GM18511 (cell line): ENCODE measurements at regions not wholly inside any gene's neighbourhood (a gene's known extent, or its start where the extent isn't known, plus 50 kb on each side); places are given as distances from the start of the nearest gene placed in this dataset.
A peak's percentile ranks its signal among the peaks of the same experiment; 100 is the strongest.

ENCODE experiments used
- ATAC-seq: cut with Tn5 transposase; IDR thresholded peaks from one replicate; pipeline ENCODE4 v1.9.1; 2021; ENCODE audit warnings: mild to moderate bottlenecking, moderate library complexity; ENCODE audit not compliant: unreplicated experiment

DNA sequence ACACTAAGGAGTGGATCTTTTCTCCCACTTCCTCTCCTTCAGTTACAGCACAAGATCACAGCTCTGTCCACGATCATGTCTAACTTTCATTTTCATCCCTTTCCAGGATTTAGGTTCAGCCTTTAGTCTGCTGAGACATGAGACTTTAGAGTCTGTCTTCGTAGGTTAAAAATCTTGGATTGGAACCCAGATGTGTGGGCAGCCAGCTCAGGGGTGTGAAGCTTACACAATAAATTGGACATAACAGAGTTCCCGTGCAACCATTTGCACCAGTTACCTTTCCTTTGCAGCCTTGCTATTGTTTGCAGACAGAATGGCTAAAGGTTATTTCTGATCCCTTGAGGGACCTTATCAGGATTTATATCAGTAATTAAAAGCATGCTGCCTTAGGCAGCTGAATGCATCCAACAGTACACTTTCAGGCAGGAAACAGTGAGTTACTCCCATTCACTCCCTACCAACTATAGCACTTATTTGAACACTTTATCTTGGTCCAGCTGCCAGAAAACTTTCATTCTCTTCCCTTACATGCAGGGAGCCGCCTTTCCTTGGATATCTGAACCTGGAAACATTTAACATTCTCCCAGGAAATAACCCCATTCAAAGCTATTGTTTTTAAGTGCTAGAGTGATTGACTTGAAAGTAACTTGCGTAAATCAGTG is 87.3 kb downstream of the TMEM100 start:
- no peak for ATAC-seq

GRCh38 chr17:55634702-55635101 is 88.0 kb downstream of the TMEM100 start:
- no peak for ATAC-seq

- ATAC-seq = no peak
Observed at GRCh38 chr17:55632893-55633292, 89.8 kb downstream of the TMEM100 start.

DNA sequence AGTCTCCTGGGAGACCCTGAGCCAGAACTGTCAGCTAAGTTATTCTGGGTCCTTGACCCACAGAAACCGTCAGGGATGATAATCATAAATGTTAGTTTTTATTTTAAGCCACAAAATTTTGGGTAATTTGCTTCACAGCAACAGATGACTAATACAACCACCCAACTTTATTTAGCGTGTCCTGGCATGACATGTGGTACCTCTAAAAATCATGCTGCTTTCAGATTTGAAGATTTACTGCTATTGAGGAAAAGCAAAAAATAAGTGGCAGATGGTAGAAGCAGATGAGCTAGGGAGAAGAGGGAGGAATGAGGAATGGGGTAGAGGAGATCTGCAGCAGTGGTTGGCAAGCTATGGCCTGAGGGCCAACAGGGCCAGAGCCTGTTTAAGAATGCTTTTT is 90.4 kb downstream of the TMEM100 start:
- ATAC-seq = no peak

- no peak for ATAC-seq
Observed at GRCh38 chr17:55629995-55630394, 92.7 kb downstream of the TMEM100 start.

DNA sequence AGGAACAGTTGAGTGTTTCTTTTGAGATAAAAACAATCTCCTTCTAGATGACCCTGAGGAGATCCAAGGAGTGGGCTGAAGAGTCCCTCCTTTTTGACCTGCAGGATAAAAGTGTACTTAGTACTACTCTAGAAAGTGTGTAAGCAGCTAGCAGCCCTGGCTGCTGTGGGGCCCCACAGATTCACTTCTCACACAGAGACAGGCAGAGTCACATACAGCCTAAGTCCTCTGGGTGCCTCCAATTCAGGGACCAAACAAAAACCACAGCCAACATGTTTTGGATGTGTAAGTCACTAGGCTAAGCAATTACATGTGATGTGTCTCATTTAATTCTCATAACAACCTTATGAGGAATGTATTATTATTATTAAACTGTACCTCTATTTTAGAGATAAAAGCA is 97.1 kb downstream of the TMEM100 start:
- ATAC-seq = peak; percentile 80

DNA sequence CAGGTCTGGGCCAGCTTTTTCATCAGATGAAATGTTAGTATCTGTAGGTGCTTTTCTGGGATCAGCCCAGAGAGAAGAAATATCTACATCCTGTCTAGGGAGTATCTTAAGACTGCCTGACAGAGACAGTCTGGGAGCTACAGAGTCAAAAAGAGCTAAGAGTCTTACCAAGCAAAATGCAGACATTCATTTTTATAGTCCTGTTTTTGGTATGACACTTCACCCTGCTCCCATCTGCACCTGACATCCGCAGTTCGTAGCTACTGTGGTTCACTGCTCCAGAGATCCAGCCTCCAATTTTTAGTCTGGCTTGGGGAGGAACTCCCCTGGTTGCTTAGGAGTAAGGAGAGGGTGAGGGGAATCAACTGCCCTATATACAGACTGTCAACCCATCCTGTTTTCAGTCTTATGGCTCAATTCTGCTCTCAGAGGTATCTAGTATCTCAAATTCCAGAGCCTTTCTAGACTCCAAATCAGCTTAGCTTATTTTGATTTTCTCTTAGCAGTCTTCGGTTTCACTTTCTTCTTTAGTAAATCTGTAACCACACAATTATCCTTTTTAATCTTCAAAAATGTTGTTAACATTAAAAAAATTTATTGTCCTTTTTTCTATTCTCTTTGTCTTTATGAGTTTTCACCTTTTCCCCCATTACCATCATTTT is 97.8 kb downstream of the TMEM100 start:
- peak; percentile 63 for ATAC-seq

GRCh38 chr17:55622547-55622946 is 100.1 kb downstream of the TMEM100 start:
- ATAC-seq = no peak

- no peak for ATAC-seq
Observed at GRCh38 chr17:55620945-55621344, 101.7 kb downstream of the TMEM100 start.

DNA sequence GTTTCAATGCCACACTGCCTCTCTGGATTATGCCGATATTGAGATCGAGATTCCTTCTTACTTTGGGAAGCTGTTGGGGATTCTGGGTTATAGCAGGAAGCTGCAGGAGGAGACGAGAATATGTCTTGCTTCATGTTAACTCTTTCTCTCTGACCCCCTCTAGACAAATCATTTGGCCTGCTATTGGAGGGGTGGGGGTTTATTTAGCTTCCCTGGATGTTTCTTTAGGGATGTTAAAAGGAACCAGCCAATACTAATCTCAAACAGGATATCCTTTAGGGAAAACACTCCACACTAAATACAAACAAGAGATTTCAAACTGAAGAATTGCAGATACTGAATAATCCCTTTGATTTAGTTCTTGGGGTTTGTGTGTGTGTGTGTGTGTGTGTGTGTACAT is 102.6 kb downstream of the TMEM100 start:
- no peak for ATAC-seq

DNA sequence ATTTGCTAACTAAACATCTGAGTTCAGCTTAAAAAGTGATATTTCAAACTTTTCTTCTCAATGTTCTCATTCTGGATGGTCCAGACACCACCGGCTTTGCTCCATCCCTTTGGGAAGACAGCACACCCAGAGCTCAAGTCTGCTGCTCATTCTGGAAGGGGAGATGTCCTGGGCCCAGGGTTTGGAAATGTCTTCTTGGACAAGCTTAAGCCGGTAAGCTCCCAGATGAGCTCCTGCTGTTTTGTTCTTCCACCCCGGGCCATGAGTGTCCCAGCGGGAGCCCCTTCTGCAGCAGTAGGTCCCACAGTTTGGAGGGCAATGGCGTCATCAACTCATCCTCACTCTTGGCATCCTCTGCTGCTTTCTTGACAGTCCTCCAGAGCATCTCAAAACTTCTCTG is 105.2 kb downstream of the TMEM100 start:
- no peak for ATAC-seq

- no peak for ATAC-seq
Observed at GRCh38 chr17:55614061-55614460, 102.8 kb upstream of the SMIM36 start.

DNA sequence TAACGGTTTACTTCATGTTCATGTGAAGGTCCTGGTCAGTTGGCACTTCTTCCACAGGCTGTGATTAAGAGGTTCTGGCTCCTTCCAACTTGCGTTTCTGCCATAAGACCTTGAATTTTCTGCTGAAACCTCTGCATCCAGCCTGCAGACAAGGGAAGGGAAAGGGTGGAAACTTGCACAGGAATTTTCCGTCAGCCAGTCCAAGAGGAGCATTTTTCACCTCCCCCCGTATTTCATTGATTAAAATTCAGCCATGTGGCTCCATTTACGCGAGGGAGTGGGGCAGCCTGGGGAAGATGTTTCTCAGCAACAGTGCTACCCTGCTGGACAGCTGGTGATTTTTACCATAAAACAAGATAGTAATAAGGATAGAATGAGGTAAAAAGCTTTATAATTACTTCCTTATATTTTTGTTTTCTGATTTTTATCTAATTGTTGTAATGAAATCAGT is 101.5 kb upstream of the SMIM36 start:
- ATAC-seq = no peak

DNA sequence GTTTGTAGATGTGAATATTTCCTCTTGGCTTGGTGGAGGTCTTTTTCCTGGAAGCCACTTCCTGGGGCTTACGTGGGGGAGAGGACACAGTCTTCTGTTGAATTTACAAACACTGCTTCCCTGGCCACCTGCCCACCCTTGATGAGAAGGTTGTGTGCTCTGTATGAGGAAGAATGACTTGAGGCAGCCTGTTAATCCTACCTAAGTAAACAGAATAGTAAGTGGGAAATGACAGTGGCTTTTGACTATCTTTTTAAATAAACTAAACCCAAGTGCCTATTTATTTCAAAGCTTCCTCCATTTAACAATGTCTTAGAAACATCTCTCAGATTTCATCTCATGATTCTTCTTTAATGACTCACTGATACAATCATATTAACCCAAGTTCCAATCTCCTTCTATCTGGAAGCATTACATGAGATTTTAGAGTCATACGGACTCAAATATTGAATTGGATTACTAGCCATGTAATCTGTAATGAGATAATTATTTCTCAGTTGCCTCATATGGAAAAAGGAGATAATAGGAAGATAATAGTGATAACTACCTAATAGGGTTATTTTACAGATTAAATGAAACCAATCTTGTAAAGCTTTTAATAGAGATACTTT is 96.6 kb upstream of the SMIM36 start:
- ATAC-seq = no peak

DNA sequence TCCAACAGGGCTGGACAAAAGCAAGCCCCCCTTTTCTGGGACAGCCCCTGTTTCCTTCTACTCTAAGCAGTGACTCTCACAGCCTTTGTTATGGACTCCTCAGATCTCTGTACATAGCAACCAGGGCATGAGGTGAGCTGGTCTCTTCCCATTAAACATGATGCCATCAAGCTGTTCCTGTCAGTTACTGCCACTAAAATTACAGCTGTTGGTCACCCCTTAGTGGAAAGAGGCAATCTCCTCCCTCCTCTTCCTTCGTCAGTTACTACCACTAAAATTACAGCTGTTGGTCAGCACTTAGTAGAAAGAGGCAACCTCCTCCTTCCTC is 95.2 kb upstream of the SMIM36 start:
- ATAC-seq = no peak

DNA sequence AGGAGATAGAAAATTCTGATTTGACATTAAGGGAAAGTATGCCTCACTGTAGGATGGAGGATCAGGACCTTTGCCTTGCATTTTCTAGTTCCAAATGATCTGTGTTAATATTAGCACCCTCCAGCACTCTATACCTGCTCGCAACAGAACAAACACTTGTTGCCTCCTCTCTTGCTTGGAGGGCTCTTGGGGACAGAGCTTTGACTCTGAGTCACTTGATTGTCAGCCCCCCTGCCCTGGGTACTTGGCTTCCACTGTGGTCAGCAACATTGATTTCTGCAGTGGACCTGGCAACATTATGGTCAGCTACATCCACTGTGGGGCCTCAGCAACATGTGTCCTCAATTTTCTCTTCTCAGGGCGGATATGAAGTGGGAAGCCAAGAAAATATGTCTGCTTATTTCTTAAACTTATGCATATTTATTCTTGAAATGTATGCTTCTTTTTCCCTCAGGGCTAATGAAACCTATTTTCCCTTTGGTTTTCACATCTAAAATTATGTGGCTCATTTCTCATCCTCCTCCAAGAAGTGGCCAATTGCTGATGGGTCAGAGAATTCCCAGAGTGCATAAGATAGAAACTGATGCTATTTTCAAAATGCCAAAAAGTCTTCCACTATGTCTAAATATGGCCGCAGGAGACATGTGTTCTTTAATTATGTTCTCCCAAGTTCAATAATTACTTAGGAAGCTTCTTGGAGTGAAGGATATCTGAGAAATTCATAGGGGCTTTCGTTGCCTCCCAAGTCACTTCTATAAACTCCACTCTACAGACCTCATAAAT is 94.6 kb upstream of the SMIM36 start:
- no peak for ATAC-seq

- ATAC-seq = peak; percentile 55
Observed at GRCh38 chr17:55601874-55602364, 90.7 kb upstream of the SMIM36 start.

GRCh38 chr17:55598495-55598894 is 87.2 kb upstream of the SMIM36 start:
- ATAC-seq = no peak

DNA sequence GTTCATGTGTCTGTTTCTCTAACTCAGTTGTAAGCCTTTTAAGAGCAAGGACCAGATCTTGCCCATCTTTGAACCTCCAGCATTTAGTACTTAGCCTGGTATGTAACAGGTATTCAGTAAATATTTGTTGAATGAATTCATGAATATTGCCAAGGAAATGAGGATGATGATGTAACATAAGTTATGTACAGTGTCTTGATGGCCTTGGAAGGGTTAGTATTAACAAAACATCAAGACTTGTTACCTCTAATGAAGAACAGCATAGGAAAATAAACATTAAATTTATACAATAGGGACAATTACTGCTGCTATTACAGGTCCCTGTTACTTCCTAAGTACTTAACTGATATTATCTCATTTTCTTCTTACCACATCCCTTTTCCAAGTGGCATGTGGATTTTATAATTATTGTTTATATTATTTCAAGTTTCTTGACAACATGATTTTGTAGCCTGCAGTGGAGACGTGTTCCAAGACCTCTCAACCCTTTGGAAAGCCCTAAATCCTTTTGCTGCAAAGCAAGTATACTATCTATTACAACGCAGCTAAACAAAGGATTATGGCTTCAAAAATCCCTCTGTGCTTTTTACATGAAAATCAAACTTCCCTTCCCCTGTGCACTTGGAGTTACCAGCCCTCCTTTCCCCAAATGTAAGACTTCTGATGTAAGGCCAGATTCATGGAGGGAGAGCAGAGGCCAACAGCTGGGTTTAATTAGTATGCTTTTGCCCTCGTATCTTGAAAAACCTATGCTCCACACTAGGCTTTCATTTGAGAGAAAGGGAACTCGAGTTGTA is 77.4 kb upstream of the SMIM36 start:
- no peak for ATAC-seq

DNA sequence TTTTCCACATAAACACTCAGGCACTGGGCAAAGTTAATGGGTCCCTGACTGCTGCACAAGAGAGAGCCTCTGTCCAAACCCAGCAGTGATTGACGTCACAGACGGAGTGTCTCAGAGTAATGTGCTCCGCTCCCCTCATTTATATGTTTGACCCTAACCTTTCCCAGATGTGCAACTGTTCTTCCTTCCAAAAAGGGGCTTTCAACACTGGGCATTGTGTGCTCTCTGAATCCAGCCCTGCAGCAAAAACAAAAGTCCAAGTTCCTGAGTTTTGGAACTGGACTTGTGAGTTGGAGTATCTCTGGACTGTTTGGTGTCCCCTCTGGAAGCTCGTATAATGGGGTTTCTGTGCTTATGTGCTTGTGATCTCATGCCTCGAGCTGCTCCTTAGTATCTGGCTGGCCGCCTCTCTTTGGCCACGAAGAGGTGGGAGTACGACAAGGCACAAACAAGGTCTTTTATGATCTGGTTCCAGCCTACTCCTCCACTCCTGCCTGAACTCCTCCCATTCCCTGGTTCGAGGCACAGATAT is 76.4 kb upstream of the SMIM36 start:
- no peak for ATAC-seq
